Chondrocyte (in vitro differentiated cells): ENCODE measurements at regions not wholly inside any gene's neighbourhood (a gene's known extent, or its start where the extent isn't known, plus 50 kb on each side); places are given as distances from the start of the nearest gene placed in this dataset.

Experiments used
- DNase-seq: peaks from one replicate; pipeline ENCODE4 v3.0.0; 2021; ENCODE audit warnings: mixed read lengths, low spot score
- H3K27ac Mint-ChIP-seq: one replicate; pipeline ENCODE4 v1.8.0; 2021; ENCODE audit warnings: mild to moderate bottlenecking, moderate library complexity, mixed read lengths; ENCODE audit not compliant: unreplicated experiment
- H3K27me3 Mint-ChIP-seq: 2 replicates; pipeline ENCODE4 v1.8.0; 2021; ENCODE audit warnings: low read depth, mixed read lengths
- H3K36me3 Mint-ChIP-seq: 2 replicates; pipeline ENCODE4 v1.8.0; 2021; ENCODE audit warnings: low read depth, mixed read lengths
- H3K4me1 Mint-ChIP-seq: 2 replicates; pipeline ENCODE4 v1.8.0; 2021; ENCODE audit warnings: low read depth, mild to moderate bottlenecking, mixed read lengths
- H3K4me3 Mint-ChIP-seq: one replicate; pipeline ENCODE4 v1.8.0; 2021; ENCODE audit warnings: mild to moderate bottlenecking, moderate library complexity, mixed read lengths; ENCODE audit not compliant: unreplicated experiment
- H3K9me3 Mint-ChIP-seq: 2 replicates; pipeline ENCODE4 v1.8.0; 2021; ENCODE audit warnings: low read depth, mixed read lengths
- TF ChIP-seq, protein P1 (sequence below): fragments of 200-600 bp; sonication (generic); IDR thresholded peaks from 2 replicates; pipeline ENCODE4 v1.5.0; 2021; ENCODE audit warnings: antibody characterized with exemption, mild to moderate bottlenecking, moderate library complexity

GRCh38 chr6:144855375-144855774 lies 570.2 kb downstream of the UTRN start:
- H3K36me3 Mint-ChIP-seq = peaks cover 7% of the 10 kb centered on the region

DNA sequence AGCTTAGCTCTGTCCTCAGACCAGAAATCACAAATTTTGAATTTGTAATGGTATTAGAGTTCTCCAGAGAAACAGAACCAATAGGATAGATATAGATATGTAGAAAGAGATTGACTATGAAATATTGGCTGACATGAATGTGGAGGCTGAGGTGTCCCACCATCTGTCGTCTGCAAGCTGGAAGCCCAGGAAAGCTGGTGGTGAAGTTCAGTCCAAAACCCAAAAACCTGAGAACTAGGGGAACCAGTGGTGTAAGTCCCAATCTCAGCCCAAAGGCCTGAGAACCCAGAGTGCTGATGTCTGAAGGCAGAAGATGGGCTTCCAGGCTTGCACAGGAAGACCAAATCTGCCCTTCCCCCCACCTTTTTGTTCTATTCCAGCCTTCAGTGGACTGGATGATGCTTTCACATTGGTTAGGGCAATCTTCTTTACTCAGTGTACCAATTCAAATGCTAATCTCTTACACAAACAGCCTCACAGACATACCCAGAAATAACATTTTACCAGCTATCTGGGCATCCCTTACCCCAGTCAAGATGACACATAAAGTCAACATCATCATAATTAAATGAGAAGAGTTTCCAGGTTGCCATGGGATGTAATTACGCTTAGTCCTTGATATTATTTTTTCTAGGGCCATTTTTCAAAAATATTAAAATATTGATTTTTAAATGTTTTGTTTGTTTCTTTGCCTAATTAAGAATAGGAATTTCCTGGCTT lies 570.8 kb downstream of the UTRN start:
- Mint-ChIP-seq H3K36me3 (peaks cover 3% of the 10 kb centered on the region), H3K4me3 (no peak overlapping the region), H3K27ac (no peak overlapping the region)

More at GRCh38 chr6:144855375-144855774, 570.2 kb downstream of the UTRN start:
- no peak for DNase-seq
- Mint-ChIP-seq H3K27ac (no peak overlapping the region), H3K4me3 (no peak overlapping the region), H3K4me1 (no peaks in the 10 kb centered on the region), H3K27me3 (no peaks in the 10 kb centered on the region), H3K9me3 (peaks cover 4% of the 10 kb centered on the region)
- TF ChIP-seq, protein P1, sequence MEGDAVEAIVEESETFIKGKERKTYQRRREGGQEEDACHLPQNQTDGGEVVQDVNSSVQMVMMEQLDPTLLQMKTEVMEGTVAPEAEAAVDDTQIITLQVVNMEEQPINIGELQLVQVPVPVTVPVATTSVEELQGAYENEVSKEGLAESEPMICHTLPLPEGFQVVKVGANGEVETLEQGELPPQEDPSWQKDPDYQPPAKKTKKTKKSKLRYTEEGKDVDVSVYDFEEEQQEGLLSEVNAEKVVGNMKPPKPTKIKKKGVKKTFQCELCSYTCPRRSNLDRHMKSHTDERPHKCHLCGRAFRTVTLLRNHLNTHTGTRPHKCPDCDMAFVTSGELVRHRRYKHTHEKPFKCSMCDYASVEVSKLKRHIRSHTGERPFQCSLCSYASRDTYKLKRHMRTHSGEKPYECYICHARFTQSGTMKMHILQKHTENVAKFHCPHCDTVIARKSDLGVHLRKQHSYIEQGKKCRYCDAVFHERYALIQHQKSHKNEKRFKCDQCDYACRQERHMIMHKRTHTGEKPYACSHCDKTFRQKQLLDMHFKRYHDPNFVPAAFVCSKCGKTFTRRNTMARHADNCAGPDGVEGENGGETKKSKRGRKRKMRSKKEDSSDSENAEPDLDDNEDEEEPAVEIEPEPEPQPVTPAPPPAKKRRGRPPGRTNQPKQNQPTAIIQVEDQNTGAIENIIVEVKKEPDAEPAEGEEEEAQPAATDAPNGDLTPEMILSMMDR = no peak

GRCh38 chr6:144856622-144857021 lies 571.5 kb downstream of the UTRN start:
- DNase-seq = no peak
- no peaks in the 10 kb centered on the region for H3K27me3 Mint-ChIP-seq
- no peak overlapping the region for H3K4me3 Mint-ChIP-seq
- no peaks in the 10 kb centered on the region for H3K4me1 Mint-ChIP-seq
- H3K27ac Mint-ChIP-seq = no peak overlapping the region
- H3K36me3 Mint-ChIP-seq = peaks cover 3% of the 10 kb centered on the region
- H3K9me3 Mint-ChIP-seq = peaks cover 4% of the 10 kb centered on the region
- TF ChIP-seq, protein P1 = no peak

More for the DNA sequence above, 570.8 kb downstream of the UTRN start:
- TF ChIP-seq, protein P1 = no peak
- Mint-ChIP-seq H3K4me1 (no peaks in the 10 kb centered on the region), H3K9me3 (peaks cover 4% of the 10 kb centered on the region), H3K27me3 (no peaks in the 10 kb centered on the region)
- DNase-seq = no peak

DNA sequence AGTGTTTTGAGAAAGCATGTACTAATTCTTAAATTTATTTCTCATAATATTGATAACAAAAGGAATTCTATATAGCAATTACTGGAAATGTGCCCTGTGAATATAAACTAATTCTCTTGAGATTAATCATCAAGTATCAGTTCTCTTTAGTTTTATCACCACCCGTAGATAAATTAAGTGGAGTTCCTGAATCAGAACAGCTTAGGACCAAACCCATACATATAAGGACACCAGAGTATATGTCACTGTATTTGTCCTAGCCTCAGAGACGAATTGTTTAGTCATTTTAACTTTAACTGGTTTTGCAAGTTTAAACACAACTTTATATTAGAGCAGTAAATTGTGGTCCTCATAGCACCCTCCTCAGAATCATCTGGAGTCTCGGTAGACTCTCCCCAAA lies 572.0 kb downstream of the UTRN start:
- DNase-seq = no peak
- peaks cover 3% of the 10 kb centered on the region for H3K36me3 Mint-ChIP-seq
- H3K27ac Mint-ChIP-seq = no peak overlapping the region
- H3K4me1 Mint-ChIP-seq = no peaks in the 10 kb centered on the region
- no peaks in the 10 kb centered on the region for H3K27me3 Mint-ChIP-seq
- TF ChIP-seq, protein P1 = no peak
- H3K4me3 Mint-ChIP-seq = no peak overlapping the region
- peaks cover 4% of the 10 kb centered on the region for H3K9me3 Mint-ChIP-seq

- no peak overlapping the region for H3K4me3 Mint-ChIP-seq
- peaks cover 2% of the 10 kb centered on the region for H3K36me3 Mint-ChIP-seq
- H3K4me1 Mint-ChIP-seq = peaks cover 3% of the 10 kb centered on the region
- H3K27ac Mint-ChIP-seq = no peak overlapping the region
- H3K9me3 Mint-ChIP-seq = peaks cover 12% of the 10 kb centered on the region
- no peak for DNase-seq
- TF ChIP-seq, protein P1 = no peak
- no peaks in the 10 kb centered on the region for H3K27me3 Mint-ChIP-seq
These were observed 577.6 kb downstream of the UTRN start for GRCh38 chr6:144862769-144863168.
